ENCODE measurements at regions not wholly inside any gene's neighbourhood (a gene's known extent, or its start where the extent isn't known, plus 50 kb on each side); places are given as distances from the start of the nearest gene placed in this dataset.
A peak's percentile ranks its signal among the peaks of the same experiment; 100 is the strongest.

DNA sequence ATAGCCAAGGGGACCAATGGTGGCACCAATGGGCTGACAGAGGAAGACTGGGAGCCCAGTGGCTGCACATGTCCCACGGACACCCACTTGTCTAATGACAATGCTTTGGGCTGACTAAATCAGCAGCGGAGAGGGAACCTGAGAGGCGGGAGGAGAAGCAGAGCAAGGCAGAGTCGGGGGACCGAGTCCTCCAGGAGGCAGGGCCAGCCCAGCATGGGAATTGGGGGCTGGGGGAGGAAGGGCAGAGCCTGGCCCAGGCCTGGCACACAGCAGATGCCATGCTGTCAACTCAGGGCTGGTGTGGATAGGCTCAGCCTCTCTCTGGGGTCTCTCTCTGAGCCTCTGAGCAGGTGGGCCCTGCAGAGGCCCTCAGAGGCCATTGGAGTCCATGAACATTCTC, 78.4 kb upstream of the KLF13 start:
- no peak for DNase-seq

DNA sequence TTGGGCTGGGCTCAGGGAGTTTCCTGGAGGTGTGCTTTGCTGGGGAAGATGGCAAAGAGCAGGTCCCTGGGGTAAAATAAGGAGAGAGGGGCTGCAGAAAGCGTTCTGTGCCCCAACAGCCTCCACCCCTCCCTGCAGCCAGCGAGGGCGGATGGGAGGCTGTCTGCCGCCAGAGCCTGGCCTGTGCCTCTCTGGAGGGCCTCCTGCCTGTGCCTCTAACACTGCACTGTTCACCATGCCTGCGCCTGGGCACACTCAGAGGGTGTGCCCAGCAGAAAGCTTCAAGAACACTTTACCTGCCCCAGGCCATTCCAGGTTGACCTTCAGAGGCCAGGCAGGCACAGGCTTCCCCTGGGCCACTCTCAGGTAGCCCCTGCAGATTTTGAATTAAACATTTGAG, 77.7 kb upstream of the KLF13 start:
- DNase-seq = no peak

- no peak for DNase-seq
Measured at GRCh38 chr15:31250033-31250432, 76.6 kb upstream of the KLF13 start.

GRCh38 chr15:31251165-31251564, 75.5 kb upstream of the KLF13 start:
- no peak for DNase-seq

DNA sequence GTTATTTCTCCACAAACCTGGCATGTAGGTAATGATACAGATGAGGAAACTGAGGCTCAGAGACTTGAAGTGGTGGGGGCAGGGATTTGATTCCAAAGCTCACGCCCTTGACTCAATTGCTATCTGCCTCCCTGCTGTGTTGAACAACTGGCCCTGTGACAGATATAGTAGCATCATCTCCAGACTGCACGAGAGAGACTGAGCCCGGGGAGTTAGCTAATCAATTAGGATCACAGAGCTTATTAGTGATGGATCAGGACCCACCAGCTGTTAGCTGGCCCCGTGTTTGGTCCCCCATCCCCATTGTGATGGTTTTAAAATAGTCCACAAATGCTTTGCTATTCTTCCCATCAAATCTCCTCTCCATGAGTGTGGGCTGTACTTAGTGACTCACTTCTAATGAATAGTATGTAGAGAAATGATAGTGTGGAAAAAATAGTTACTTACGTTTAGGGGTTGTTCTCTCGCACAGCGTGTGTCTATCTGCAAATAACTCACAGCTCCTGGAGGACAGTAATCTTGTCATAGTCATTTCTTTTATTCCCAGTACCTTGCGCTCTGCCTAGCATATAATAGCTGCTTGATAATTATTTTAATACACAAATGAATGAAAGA, 74.4 kb upstream of the KLF13 start:
- DNase-seq = no peak

DNA sequence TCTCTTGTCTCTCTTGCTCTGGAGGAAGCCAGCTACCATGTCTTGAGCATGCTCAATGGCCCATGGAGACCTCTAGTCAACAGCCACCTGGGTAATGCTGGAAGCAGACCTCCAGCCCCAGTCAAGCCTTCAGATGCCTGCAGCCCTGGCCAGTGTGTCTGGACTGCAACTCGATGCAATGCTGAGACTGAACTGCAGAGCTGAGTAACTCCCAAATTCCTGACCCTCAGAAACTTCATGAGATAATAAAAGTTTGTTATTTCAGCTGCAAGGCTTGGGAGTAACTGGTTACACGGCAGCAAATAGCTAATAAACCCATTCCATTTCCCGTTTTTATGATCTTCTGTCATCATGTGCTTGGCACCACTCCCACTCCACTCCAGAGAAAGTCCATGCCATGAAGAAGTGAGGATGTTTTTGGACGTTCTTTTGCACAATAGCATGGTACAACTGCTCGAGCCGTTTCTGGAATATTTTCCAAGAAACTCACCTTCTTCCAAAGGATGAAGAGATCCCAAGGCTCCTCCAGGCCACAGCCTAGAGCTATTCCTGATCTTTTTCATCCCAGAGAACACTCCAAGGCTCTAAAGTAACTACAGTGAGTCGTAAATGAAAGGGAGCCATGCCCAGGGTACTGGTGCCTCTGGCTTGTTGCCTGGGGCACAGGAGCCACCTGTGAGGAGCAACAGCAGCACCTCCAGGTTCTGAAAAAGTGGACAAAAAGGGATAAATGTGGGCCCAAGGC, 72.0 kb upstream of the KLF13 start:
- DNase-seq = no peak

- DNase-seq = no peak
Measured at GRCh38 chr15:31255176-31255510, 71.5 kb upstream of the KLF13 start.

DNA sequence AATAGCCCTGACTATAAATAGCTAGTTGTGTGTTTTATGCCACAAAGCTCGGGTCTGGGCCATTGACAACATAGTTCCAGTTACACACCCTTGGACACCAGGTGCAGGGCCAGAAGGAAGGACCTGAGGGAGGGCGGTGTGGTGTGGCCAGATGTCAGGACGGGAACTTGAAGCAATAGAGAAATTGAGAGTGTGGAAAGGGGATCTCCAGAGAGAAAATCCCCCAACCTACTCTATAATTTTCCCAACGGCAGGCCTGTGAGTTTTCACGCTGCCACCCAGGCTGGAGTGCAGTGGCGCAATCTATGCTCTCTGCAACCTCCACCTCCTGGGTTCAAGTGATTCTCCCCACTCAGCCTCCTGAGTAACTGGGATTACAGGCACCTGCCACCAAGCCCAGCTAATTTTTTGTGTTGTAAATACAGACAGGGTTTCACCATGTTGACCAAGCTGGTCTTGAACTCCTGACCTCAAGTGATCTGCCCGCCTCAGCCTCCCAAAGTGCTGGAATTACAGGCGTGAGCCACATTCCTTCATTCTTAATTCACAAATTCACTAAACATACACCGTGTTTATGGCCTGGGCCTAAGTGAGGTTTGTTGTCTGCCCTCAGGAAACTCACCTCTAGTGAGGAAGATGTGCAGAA, 70.8 kb upstream of the KLF13 start:
- DNase-seq = no peak

DNA sequence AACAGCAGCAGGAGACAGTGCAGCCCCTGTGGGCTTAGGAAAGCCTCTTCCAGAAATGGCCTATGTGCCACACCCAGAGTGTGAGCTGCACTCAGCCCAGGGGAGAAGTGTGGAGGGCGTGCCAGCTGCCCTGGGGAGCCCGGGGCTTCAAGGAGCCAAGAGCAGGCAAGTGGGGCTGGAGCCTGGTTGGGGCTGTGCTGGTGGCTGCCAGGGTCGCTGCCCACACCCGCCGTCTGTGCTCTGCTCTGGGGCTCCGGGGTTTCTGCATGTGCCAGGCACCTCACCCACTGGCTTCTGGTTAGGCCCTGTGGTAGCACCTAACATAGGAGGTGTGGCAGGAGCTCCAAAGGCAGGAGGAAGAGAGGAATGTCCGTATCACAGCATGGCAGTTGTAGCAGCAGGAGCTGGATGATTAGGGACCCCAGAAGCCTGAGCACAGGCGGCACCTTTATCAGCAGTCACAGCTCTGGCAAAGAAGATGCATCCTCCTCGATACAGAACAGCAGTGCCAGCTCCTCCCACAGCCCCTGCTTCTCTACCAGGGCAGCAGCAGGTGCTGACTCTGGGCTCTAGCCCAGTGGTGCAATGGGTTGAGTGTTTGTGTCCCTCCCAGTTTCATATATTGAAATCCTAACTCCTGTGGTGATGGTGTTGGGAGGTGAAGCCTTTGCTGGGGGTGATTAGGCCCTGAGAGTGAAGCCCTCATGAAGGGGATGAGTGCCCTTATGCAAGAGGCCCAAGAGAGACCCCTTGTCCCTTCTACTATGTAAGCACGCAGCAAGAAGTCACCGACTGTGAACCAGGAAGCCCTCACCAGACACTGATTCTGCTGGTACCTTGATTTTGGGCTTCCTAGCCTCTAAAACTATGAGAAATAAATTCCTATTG, 70.0 kb upstream of the KLF13 start:
- no peak for DNase-seq

GRCh38 chr15:31257286-31257685, 69.3 kb upstream of the KLF13 start:
- no peak for DNase-seq

- DNase-seq = no peak
Measured at GRCh38 chr15:31258260-31258659, 68.4 kb upstream of the KLF13 start.

DNA sequence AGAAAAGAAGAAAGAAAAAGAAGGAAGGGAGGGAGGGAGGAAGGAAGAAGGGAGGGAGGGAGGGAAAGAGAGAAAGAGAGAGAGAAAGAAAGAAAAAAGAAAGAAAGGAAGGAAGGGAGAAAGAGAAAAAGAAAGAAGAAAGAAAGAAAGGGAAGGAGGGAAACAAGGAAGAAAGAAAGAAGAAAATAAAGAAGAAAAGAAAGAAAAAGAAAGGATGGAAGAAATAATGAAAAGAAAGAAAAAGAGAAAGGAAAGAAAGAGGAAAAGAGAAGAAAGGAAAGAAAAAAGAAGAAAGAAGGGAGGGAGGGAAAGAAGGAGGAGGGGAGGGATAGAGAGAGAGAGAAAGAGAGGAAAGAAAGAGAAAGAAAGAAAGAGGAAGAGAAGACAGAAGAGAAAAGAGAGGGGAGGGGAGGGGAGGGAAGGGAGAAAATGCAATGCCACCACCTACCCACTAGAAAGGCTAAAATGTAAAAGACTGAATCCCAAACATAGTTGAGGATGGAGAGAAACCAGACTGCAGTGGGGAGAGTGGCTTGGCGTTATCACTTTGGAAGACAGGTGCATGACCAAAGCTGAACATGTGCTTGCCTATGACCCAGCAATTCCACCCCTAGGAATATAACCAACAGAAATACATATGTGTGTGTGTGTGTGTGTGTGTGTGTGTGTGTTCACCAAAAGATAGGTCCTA, 66.9 kb upstream of the KLF13 start:
- no peak for DNase-seq

DNA sequence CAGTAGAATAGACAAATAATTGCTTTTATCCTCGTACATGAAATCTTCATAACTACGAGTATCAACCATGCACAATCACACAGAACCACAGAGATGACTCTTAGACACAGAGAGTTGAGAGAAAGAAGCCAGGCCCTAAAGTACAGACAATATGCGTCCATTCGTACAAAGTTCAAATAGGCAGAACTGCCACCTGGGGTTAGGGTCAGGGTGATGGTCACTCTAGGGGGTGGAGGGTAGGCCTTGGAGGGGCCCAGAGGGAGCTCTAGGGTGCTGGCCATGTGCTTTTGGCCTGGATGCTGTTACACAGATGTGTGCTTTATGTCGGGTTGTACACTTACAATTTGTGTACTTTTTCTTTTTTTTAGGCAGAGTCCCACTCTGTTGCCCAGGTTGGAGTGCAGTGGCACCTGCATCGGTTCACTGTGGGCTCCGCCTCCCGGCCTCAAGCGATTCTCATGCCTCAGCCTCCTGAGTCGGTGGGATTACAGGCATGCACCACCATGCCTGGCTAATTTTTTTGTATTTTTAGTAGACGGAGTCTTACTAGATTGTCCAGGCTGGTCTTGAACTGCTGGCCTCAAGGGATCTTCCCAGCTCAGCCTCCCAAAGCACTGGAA, 65.9 kb upstream of the KLF13 start:
- DNase-seq = no peak

DNA sequence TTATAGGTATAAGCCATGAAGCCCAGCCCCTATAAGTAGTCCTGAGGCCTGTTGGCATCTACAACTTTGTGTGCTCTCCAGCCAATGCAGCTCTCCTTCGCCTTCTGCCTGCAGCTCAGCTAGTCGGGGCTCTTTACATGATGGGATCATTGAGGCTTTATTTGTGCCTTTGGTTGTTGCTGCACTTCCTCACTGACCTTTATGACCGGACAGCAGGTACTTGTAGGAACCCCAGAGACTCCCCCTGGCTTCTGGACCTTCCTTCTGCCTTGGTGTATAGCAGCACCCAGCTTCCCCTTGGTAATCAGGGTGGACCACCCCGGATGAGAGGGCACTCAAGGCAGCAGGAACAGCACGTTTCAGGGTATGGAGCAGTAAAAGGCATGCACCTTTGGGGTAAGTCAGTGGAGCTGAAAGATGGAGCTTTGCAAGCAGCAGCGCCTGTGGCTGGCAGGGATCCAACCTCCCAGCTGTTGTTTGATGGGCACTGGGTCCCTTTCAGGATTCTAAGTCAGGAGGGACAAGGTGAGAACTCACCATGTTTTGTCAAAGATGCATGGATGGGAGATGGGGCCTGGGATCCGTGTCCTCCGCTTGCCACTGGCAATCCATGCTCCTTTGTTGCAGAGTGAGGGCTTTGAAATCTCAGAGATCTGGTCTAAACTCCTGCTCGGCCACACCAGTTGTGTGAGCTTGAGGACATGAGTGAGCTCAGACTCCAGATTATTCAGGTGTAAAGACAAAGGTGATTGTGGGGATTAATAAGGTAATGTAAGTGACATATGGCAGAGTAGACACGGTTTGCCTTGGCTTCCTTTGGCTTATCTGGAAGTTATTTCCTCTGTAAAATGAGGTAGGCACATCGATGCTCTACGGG, 65.1 kb upstream of the KLF13 start:
- DNase-seq = no peak

DNA sequence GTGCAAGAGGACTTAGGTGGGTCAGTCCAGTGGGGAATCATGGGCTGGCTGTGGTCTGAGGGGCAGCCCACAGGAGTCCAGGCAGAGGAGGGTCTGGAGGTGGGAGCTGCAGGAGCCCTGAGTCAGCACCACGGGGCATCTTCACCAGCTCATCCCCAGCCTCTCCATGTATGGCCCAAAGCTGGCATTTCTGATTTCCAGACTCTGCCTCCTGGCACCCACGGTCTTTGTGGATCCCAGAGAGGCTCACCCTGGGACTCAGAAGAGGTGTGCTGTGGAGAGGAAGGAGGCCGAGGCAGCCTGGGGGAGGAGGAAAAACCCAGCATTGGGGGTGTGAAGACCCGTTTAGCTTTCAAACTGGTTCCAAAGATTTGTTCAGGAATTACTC, 64.5 kb upstream of the KLF13 start:
- no peak for DNase-seq

GRCh38 chr15:31262901-31263671, 63.5 kb upstream of the KLF13 start:
- no peak for DNase-seq

- peak; percentile 81 for DNase-seq
Measured at GRCh38 chr15:31263751-31264558, 62.7 kb upstream of the KLF13 start.

DNA sequence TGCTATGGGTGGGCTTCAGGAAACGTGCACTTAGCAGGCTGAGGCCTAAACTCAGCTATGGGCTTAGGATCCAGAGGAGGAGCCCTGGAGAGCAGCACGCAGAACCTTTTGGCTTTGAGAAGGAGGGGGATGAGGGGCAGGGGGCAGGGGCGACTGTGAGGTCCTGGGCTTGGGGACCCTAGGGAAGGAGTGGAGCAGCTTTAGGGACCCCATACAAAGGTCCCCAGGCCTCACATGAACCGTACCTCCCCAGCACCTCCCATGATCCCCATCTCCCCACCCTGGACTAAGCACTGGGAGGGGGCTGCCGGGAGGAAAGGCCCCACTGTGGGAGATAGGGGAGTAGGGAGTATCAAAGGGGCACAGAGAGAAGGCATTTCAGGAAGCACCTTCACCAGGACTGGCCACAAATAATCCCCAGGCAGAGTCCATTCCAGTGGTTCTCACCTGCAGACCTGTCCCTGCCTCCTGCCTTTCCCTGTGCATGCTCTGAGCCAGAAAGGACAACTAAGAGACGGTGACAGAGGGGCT, 62.0 kb upstream of the KLF13 start:
- no peak for DNase-seq

GRCh38 chr15:31265090-31265870, 61.4 kb upstream of the KLF13 start:
- no peak for DNase-seq

All from activated CD4-positive, alpha-beta T cell treated with anti-CD3 and anti-CD28 coated beads, Interleukin-2, amount 50 U/mL, for 16 hours (primary cell).